ENCODE measurements at regions not wholly inside any gene's neighbourhood (a gene's known extent, or its start where the extent isn't known, plus 50 kb on each side); places are given as distances from the start of the nearest gene placed in this dataset.

DNA sequence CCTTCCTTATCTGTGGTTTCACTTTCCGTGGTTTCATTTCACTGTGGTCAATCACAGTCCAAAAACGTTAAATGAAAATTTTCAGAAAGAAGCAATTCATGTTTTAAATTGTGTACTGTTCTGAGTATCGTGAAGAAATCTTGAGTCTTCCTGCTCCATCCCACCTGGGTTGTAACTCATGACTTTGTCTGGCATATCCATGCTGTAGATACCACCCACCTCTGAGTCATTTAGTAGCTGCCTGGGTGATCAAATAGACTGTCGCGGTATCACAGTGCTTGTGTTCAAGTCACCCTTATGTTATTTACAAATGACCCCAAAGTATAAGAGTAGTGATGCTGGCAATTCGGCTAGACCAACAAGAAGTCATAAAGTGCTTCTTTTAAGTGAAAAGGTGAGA is 521.2 kb downstream of the AACS start:
- no peak overlapping the region for H3K4me3 ChIP-seq (replicated peaks; ENCODE audit: low read depth, low read length)
- DNase-seq (ENCODE audit: low read depth): no peak
- no peak for TF ChIP-seq CTCF (IDR thresholded peaks at IDR 0.05; ENCODE audit: low read length, missing control alignments)

GRCh38 chr12:125593269-125593668 is 528.0 kb downstream of the AACS start:
- no peak for DNase-seq (ENCODE audit: low read depth)
- no peak overlapping the region for H3K4me3 ChIP-seq (replicated peaks; ENCODE audit: low read depth, low read length)
- no peak for TF ChIP-seq CTCF (IDR thresholded peaks at IDR 0.05; ENCODE audit: low read length, missing control alignments)

DNA sequence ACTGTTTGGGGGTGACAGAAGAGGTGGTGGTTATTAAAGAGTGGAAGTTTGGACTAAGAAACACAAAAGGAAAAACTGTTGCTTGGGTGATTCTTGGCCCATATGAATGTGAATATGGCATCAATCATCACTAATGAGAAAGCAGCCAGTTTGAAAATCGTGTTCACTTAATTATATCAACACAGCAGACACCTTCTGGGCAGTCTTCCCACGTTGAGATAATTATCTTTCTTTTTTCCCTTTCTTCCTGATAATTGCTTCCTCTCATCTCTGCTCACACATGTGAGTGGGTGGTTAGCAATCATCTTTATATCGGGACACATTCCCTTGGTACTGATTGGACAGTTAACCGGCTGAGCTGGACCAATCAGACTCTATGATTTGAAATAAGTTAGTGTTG is 539.7 kb downstream of the AACS start:
- TF ChIP-seq CTCF (IDR thresholded peaks at IDR 0.05; ENCODE audit: low read length, missing control alignments): no peak
- H3K4me3 ChIP-seq (replicated peaks; ENCODE audit: low read depth, low read length): no peak overlapping the region
- DNase-seq (ENCODE audit: low read depth): no peak

DNA sequence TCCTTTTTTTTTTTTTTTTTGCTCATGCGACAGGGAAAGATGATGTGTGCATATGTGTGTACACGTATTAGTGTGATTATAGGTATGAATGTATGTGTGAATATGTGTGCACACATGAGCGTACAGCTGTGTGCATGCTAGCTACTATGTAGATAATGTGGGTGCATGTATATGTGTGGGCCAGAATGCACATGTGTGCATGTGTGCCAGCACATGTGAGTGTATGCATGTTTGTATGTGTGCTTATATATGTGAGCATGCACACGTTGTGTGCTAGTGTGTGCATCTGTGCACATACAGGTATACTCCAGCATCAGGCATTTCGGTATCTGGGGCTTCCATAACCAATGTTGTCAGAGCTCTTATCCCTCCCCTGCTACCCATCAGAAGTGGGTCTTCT is 541.1 kb downstream of the AACS start:
- DNase-seq (ENCODE audit: low read depth): no peak
- TF ChIP-seq CTCF (IDR thresholded peaks at IDR 0.05; ENCODE audit: low read length, missing control alignments): no peak
- no peak overlapping the region for H3K4me3 ChIP-seq (replicated peaks; ENCODE audit: low read depth, low read length)

- no peak overlapping the region for H3K4me3 ChIP-seq (replicated peaks; ENCODE audit: low read depth, low read length)
- DNase-seq (ENCODE audit: low read depth): no peak
- no peak for TF ChIP-seq CTCF (IDR thresholded peaks at IDR 0.05; ENCODE audit: low read length, missing control alignments)
Measured at GRCh38 chr12:125610292-125610691, 545.1 kb downstream of the AACS start.

GRCh38 chr12:125610971-125611370 is 545.7 kb downstream of the AACS start:
- no peak overlapping the region for H3K4me3 ChIP-seq (replicated peaks; ENCODE audit: low read depth, low read length)
- TF ChIP-seq CTCF (IDR thresholded peaks at IDR 0.05; ENCODE audit: low read length, missing control alignments): no peak
- DNase-seq (ENCODE audit: low read depth): no peak

- no peak overlapping the region for H3K4me3 ChIP-seq (replicated peaks; ENCODE audit: low read depth, low read length)
- no peak for DNase-seq (ENCODE audit: low read depth)
- no peak for TF ChIP-seq CTCF (IDR thresholded peaks at IDR 0.05; ENCODE audit: low read length, missing control alignments)
Measured at GRCh38 chr12:125614058-125614457, 548.8 kb downstream of the AACS start.

Data from fibroblast of pulmonary artery (primary cell).